ENCODE measurements at regions not wholly inside any gene's neighbourhood (a gene's known extent, or its start where the extent isn't known, plus 50 kb on each side); places are given as distances from the start of the nearest gene placed in this dataset.
"Not testable (repeated sequence)": the region's sequence is repeated elsewhere in the genome, so short reads cannot be mapped to it uniquely, and the experiment has no call there.

DNA sequence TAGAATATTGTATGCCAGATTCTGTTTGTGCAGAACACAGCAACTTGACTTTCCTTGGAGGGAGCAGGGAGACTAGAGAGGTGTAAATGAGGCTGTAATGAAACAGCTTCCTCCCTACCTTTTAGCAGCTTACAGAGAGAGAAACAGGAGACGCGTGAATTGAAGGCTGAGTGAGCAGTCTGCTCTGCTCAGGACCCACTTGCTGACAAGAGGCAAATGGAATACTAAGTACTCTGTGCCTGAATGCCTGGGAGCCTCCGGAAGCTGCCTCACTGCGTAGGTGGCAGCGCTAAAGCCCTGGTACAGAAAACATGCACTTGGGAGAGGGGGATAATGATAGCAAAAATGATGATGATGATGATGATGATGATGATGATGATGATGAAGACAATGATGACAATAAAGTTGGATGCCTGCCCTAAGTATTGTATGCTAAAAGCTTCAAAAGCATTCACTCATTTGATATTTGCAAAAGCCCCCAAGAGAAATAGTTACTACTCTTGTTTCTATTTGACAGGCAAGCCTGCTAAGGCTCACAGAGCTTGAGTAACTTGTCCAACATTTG is 548.9 kb downstream of the NTRK3 start:
- in situ Hi-C loops (cut with HindIII; ENCODE audit: low pct_unique_long_range_greater_than_20kb, low sequenced_read_pairs), result no loop called here
- TF ChIP-seq JUND (IDR thresholded peaks at IDR 0.05; ENCODE audit: low read depth), result no peak
- DNase-seq (ENCODE audit: low read depth in 1 of 2, low spot score in 1 of 2), result no peak

DNA sequence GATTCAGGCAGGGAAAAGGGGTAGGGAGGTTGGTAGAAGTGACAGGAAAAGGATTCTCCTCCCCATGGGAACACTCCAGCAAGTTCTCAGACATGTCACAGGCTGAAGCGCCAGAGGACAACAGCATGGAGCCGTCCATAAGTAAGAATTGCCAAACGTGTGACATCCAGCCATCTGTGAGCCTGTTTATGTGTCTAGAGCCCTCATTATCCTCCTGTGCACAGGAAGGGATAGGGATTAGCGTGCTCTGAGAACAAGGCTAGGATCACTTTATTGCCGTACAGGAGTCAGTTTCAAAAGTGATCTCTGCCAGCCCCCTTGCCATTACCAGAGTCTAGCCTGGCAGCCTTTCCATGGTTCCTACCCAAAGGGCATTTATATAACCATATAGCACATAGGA is 549.5 kb downstream of the NTRK3 start:
- DNase-seq (ENCODE audit: low read depth in 1 of 2, low spot score in 1 of 2), result no peak
- in situ Hi-C loops (cut with HindIII; ENCODE audit: low pct_unique_long_range_greater_than_20kb, low sequenced_read_pairs), result no loop called here
- TF ChIP-seq JUND (IDR thresholded peaks at IDR 0.05; ENCODE audit: low read depth), result no peak

DNA sequence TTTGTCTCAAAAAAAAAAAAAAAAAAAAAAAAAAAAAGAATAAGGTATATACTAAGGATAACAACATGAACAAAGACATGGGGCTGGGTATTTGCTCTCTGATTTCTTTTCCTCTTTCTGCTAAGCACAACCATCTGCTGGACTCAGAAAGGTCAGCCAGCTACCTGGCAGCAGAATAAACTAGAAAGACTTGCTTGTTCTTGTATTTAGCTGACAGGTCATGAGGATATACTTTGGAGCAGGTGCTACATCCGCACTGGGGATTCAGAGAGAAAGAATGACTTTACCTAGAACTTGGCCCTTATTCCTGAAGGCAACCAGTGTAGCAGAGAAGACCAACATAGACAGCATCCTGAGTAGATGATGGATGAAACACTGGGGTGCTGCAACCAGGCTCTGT is 550.5 kb downstream of the NTRK3 start:
- in situ Hi-C loops (cut with HindIII; ENCODE audit: low pct_unique_long_range_greater_than_20kb, low sequenced_read_pairs), result no loop called here
- no peak for DNase-seq (ENCODE audit: low read depth in 1 of 2, low spot score in 1 of 2)
- no peak for TF ChIP-seq JUND (IDR thresholded peaks at IDR 0.05; ENCODE audit: low read depth)

DNA sequence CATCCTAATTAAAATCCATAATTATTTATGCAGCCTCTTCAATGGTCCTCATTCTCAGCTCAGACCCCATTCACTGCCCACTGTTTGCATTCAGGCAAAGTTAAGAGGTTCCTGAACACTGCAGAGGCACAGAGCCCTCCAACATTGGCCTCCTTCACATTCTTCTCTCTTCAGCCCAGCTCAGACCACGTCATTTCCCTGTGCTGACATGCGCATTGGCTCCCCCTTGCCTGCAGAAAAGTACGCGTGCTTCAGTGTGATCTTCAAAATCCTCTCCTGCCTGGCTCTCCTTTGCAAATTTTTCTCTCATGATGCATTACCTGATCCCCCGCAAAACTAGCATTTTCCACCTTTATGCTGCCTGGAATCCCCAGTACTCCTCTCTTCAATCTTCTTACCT is 552.3 kb downstream of the NTRK3 start:
- in situ Hi-C loops (cut with HindIII; ENCODE audit: low pct_unique_long_range_greater_than_20kb, low sequenced_read_pairs), result no loop called here
- no peak for DNase-seq (ENCODE audit: low read depth in 1 of 2, low spot score in 1 of 2)
- no peak for TF ChIP-seq JUND (IDR thresholded peaks at IDR 0.05; ENCODE audit: low read depth)

DNA sequence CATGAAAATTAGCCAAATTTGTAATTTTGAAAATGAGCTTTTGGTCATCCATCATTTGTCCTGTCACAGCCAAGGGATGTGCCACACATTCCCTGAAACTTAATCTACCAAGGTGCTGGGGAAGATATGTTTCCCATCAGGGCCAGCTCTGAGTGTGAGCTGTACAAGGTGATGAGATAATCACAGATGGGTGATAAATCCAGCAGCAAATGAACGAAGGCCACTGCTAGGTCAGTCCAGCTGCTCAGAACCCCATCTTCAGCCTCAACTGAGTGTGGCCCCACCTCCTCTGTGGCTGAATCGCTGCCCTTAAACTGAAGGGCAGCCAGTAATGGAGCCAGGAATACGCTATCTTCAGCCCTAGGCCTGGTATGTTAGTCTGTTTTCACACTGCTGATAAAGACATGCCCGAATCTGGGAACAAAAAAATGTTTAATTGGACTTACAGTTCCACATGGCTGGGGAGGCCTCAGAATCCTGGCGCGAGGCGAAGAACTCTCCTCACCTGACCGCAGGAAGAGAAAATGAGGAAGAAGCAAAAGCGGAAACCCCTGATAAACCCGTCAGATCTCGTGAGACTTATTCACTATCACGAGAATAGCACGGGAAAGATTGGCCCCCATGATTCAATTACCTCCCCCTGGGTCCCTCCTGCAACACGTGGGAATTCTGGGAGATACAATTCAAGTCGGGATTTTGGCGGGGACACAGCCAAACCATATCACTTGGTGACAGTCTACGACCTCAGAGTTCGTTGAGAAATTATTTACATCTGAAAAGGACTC is 553.0 kb downstream of the NTRK3 start:
- no peak for TF ChIP-seq JUND (IDR thresholded peaks at IDR 0.05; ENCODE audit: low read depth)
- DNase-seq (ENCODE audit: low read depth in 1 of 2, low spot score in 1 of 2), result no peak
- in situ Hi-C loops (cut with HindIII; ENCODE audit: low pct_unique_long_range_greater_than_20kb, low sequenced_read_pairs), result no loop called here

DNA sequence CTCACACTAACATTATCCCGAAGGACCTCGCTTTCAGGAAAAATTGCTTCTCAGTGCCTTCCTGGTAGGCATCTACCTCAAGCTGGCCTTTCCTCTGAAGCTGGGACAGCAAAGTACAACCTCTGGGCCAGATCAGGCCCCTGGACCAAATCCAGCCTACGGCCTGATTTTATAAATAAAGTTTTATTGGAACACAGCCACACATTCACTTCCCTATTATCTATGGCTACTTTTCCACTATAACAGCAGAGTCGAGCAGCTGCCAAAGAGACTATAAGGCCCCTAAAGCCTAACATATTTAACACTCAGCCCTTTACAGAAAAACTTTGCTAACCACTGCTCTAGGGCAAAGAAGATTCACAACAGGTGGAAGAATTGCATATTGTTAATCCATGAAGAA is 554.3 kb downstream of the NTRK3 start:
- in situ Hi-C loops (cut with HindIII; ENCODE audit: low pct_unique_long_range_greater_than_20kb, low sequenced_read_pairs), result no loop called here
- DNase-seq (ENCODE audit: low read depth in 1 of 2, low spot score in 1 of 2), result no peak
- TF ChIP-seq JUND (IDR thresholded peaks at IDR 0.05; ENCODE audit: low read depth), result no peak

DNA sequence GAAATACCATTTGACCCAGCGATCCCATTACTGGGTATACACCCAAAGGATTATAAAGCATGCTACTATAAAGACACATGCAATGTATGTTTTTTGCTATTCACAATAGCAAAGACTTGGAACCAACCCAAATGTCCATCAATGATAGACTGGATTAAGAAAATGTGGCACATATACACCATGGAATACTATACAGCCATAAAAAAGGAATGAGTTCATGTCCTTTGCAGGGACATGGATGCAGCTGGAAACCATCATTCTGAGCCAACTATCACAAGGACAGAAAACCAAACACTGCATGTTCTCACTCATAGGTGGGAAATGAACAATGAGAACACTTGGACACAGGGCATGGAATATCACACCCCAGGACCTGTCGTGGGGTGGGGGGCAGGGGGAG is 558.1 kb downstream of the NTRK3 start:
- in situ Hi-C loops (cut with HindIII; ENCODE audit: low pct_unique_long_range_greater_than_20kb, low sequenced_read_pairs); DNase-seq (ENCODE audit: low read depth in 1 of 2, low spot score in 1 of 2): not testable (repeated sequence)

DNA sequence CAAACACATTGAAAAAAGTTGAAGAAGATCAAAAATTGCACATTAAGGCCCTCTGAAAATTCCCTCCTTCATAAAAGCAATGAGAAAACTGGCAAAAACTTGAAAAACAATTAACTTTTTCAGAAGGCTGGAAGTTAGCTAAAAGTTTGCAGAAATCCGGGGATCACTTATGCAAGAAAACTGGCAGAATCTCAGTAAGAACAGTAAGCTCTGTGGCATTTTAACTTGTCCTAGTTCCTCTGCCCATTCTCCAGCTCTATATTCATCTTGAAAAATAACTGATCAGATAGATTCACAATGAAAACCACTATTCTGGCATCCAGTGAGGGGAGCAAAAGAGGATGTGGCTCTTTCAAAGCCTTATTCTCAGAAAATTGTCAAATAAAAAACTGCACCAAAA is 566.8 kb downstream of the NTRK3 start:
- in situ Hi-C loops (cut with HindIII; ENCODE audit: low pct_unique_long_range_greater_than_20kb, low sequenced_read_pairs), result no loop called here
- DNase-seq (ENCODE audit: low read depth in 1 of 2, low spot score in 1 of 2), result no peak
- no peak for TF ChIP-seq JUND (IDR thresholded peaks at IDR 0.05; ENCODE audit: low read depth)

DNA sequence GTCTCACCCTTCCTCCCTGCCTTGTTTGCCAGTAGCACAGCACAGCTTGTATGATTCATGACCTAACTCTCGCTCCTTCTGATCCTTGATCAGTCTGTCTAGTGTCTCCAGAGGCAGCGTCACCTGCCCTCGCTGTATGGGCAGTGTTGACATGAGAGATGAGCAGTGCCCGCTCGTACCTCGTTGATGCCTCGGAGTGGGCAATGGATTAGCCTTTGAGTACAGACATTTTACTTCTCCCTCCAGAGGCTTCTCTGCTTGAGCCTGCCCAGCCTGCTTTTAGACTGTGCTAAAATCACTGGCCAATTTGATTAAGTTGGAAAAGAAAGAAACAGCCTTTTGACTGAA is 569.0 kb downstream of the NTRK3 start:
- no peak for DNase-seq (ENCODE audit: low read depth in 1 of 2, low spot score in 1 of 2)
- in situ Hi-C loops (cut with HindIII; ENCODE audit: low pct_unique_long_range_greater_than_20kb, low sequenced_read_pairs), result no loop called here
- TF ChIP-seq JUND (IDR thresholded peaks at IDR 0.05; ENCODE audit: low read depth), result no peak

DNA sequence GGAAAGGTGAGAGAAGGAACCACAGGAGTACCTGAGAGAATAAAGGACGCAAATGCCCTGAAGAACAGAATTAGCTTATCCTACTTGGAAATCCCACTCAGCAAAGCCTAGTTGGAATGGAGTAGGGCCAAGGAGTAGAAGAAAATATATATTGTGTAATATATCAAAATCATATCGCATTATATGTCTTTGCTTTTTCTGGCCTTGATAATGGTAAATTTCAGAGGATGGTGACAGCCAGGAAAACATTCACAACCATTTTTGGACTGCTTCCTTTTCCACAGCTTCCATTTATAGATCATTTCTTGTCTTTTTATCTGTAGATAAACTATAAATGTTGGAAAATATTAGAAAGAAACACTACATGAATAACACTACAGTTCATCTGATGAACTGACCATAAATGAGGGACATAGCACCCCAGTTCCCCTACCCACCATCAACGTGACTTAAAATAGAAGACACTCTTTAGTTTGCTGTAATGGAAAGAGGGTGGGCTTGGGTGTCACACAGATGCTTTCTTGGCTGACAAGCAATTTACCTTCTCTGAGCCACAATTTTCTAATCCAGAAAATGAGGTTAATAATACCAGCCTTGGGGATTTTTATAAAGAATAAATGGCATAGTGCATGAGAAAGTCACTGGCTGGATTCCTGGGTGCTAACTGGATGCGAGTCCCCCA is 569.6 kb downstream of the NTRK3 start:
- no peak for TF ChIP-seq JUND (IDR thresholded peaks at IDR 0.05; ENCODE audit: low read depth)
- no peak for DNase-seq (ENCODE audit: low read depth in 1 of 2, low spot score in 1 of 2)
- in situ Hi-C loops (cut with HindIII; ENCODE audit: low pct_unique_long_range_greater_than_20kb, low sequenced_read_pairs), result no loop called here

DNA sequence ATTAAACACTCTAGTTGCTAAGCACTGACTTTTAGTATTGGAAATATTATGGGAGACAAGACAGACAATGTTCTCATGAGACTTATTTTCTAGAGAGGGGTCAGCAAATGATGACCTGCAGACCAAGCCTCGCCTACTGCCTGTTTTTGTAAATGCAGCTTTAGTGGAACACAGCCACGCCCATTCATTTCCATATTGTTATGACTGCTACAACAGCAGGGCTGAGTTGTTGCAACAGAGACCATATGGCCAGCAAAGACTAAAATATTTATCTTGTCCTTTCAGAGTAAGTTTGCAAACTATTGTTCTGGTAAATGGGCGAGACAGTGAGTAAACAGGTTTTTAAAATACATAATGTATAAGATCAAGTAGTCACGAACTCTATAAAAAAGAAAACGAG is 570.2 kb downstream of the NTRK3 start:
- in situ Hi-C loops (cut with HindIII; ENCODE audit: low pct_unique_long_range_greater_than_20kb, low sequenced_read_pairs), result no loop called here
- no peak for TF ChIP-seq JUND (IDR thresholded peaks at IDR 0.05; ENCODE audit: low read depth)
- DNase-seq (ENCODE audit: low read depth in 1 of 2, low spot score in 1 of 2), result no peak

DNA sequence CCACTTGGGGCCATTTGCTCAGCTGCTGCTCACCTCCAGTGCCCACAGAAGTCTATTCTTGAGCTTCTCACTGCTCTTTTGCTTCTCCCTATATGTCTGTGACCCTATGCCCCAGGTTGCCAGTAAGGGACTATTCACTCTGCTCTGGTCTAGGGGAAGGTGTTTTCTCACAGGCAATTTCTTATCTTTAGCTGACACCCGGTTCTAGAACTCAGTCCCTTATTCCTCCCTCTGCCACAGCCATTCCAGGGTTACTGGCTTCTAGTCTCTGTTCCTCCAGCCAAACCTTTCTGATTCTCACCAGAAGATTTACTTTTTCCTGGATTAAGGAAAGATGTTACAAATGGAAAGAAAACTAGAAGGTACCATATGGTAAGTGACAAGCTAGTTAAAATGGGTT is 574.0 kb downstream of the NTRK3 start:
- DNase-seq (ENCODE audit: low read depth in 1 of 2, low spot score in 1 of 2), result no peak
- no peak for TF ChIP-seq JUND (IDR thresholded peaks at IDR 0.05; ENCODE audit: low read depth)
- in situ Hi-C loops (cut with HindIII; ENCODE audit: low pct_unique_long_range_greater_than_20kb, low sequenced_read_pairs), result no loop called here

DNA sequence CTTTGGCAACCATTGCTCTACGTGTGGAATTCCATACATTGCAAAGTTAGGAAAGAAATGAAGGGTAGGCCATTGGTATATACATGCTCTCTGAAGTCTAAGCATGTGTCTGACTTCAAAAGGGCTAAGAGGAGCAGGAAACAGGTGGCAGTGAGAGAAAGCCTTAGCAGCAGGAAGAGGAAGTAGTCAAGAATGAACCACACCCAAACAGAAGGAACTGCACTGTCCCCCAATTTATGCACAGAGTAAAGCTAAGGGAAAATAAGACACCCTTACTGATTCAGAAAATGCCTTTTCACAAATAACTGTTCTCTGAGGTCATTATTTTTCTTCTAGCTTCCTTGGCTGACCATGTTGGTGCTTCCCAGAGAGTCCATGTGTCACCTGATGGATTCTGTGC is 575.4 kb downstream of the NTRK3 start:
- no peak for DNase-seq (ENCODE audit: low read depth in 1 of 2, low spot score in 1 of 2)
- no peak for TF ChIP-seq JUND (IDR thresholded peaks at IDR 0.05; ENCODE audit: low read depth)
- in situ Hi-C loops (cut with HindIII; ENCODE audit: low pct_unique_long_range_greater_than_20kb, low sequenced_read_pairs), result no loop called here
